CD4-positive, alpha-beta T cell treated with Interleukin-4 for 4 hours (primary cell): ENCODE measurements at regions not wholly inside any gene's neighbourhood (a gene's known extent, or its start where the extent isn't known, plus 50 kb on each side); places are given as distances from the start of the nearest gene placed in this dataset.
"Not testable (repeated sequence)": the region's sequence is repeated elsewhere in the genome, so short reads cannot be mapped to it uniquely, and the experiment has no call there.

Experiments
- DNase-seq: peaks from one replicate; pipeline ENCODE4 v3.0.0-alpha.2; 2020

- DNase-seq = no peak
Measured at GRCh38 chr2:180829261-180829660, 151.1 kb upstream of the UBE2E3 start.

DNA sequence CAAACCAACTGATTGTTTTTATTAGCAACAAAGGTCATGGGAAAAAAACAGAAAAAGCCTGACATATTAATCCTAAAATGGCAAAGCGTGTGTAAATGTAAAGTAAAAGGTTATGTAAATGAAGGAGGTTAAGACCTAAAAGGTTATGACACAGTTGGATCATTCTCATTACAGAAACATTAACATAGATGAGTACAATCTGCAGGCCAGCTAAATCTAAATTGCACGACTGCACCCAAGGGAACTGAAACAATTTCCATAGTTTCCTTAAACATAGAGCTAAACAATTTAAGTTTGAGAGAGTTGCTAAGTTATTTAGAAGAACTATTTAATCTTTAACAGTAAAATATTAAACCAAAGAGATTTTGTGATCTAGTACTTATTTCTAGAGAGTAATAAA is 151.6 kb upstream of the UBE2E3 start:
- DNase-seq = no peak

GRCh38 chr2:180823546-180824141 is 156.8 kb upstream of the UBE2E3 start:
- DNase-seq = no peak

GRCh38 chr2:180819106-180819505 is 161.3 kb upstream of the UBE2E3 start:
- no peak for DNase-seq

- DNase-seq = not testable (repeated sequence)
Measured at GRCh38 chr2:180818700-180819099, 161.7 kb upstream of the UBE2E3 start.

GRCh38 chr2:180799141-180799540 is 181.3 kb upstream of the UBE2E3 start:
- no peak for DNase-seq

DNA sequence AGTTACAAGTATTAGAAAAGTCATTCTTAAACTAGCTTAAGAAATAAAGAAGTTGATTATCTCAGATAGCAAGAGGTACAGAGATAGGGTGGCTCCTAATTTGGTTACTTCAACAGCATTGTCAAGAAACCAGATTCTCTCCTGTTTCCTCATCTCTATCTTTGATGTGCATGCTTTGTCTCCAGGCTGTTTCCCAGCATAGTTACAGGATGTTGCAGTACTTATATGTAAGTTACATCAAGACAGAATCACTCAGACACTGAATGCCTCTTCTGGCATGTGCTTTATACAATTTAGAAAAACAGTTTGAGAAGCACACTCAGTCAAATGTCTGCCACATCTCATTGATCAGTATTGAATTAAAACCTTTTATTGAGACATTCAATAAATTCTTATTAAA is 189.5 kb upstream of the UBE2E3 start:
- no peak for DNase-seq

DNA sequence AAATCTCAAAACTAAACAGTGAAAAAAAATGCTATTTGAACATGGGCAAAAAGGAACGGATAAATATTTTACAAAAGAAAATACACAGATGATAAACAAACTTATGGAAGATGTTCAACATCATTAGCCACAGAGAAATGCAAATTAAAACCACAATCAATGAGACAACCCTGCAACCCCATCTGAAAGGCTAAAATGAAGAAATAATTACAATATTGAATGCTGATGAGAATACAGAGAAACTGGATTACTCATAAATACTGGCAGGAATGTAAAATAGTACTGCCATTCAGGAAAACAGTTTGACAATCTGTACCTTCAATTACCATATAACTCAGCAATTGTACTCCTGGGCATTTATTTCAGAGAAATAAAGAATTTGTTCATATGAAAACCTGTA is 193.1 kb upstream of the UBE2E3 start:
- no peak for DNase-seq

- no peak for DNase-seq
Measured at GRCh38 chr2:180781276-180781675, 199.1 kb upstream of the UBE2E3 start.

DNA sequence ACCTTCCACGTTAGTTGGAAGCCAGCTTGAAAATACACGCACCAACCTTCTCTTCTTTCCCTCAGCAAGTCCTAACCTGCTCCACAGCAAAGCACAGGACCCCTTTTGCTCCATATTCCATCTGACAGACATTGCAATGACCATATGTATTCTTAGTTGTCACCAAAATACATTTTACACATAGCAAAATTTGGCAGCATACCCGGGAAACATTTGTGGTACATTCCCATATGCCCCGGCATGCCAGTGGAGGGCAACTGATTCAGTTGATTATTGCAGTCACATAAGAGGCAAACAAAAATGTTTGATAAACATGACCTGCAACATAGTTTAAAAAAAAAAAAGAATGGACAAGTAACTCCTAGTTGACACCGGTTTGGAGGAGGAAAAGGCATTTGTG is 202.1 kb upstream of the UBE2E3 start:
- no peak for DNase-seq

DNA sequence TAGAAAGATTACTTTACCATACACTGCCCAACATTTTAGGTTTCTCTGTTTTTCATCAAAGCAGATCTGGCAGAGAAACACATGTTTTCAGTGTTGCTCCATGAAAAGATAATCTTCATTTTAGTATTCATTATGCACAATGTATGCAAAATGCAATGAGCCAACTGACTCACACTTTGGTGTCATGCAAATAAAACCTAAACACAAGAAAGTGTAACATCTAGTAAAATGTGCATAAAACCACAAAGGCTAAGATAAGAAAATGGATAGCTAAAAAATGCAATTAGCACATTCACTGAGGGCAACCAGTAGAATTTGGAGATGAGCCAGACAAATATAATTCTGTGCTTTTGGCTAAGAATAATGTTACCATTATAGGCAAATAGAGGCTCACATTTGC is 203.5 kb upstream of the UBE2E3 start:
- no peak for DNase-seq

DNA sequence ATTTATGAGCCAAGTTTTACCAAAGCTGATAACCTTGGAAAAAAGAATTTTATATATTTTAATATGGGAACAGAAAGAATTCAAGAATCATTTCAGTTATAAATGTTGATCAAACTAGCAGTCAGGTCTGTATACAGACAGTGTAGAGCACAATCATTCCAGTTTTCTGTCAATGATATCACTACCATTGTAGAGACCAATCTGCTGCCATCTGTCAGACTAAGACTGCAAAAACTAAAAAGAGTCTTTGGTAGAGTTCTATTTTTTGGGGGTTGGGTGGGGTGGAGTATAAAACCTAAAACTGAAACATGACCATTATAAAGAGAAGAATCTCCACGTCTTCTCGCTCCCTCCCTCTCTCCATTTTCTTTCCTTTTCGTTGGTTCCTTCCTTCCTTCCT is 204.7 kb upstream of the UBE2E3 start:
- DNase-seq = no peak

- not testable (repeated sequence) for DNase-seq
Measured at GRCh38 chr2:180765316-180765715, 215.1 kb upstream of the UBE2E3 start.

- no peak for DNase-seq
Measured at GRCh38 chr2:180763263-180763989, 217.0 kb upstream of the UBE2E3 start.

- DNase-seq = no peak
Measured at GRCh38 chr2:180761224-180761623, 219.2 kb upstream of the UBE2E3 start.

GRCh38 chr2:180759631-180760030 is 220.8 kb upstream of the UBE2E3 start:
- no peak for DNase-seq

DNA sequence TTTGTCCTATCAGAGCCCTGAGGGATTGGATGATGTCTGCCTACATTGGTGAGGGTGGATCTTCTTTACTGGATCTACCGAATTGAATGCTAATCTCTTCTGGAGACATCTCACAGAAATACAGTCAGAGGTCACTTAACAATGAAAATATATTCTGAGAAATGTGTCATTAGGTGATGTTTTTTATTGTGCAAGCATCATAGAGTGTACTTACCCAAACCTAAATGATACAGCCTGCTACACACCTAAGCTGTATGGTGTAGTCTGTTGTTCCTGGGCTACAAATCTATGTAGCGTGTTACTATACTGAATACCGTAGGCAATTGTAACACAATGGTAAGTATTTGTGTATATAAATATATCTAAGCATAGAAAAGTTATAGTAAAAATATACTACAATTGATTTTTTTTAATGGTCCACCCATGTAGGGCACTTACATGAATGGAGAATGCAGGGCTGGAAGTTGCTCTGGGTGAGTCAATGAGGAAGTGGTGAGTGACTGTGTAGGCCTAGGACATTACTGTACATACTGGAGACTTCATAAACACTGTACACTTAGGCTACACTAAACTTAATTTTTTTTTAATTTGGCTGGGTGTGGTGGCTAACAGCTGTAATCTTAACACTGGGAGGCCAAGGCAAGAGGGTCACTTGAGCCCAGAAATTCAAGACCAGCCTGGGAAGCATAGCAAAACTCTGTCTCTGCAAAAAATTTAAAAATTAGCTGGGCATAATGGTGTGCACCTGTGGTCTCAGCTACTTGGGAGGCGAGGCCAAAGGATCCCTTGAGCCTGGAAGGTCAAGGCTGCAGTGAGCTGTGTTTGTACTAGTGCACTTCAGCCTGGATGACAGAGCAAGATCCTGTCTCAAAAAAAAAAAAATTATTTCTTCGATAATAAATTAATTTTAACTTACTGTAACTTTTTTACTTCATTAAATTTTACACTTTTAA is 226.3 kb upstream of the UBE2E3 start:
- DNase-seq = no peak

- DNase-seq = no peak
Measured at GRCh38 chr2:180751306-180751920, 229.0 kb upstream of the UBE2E3 start.

DNA sequence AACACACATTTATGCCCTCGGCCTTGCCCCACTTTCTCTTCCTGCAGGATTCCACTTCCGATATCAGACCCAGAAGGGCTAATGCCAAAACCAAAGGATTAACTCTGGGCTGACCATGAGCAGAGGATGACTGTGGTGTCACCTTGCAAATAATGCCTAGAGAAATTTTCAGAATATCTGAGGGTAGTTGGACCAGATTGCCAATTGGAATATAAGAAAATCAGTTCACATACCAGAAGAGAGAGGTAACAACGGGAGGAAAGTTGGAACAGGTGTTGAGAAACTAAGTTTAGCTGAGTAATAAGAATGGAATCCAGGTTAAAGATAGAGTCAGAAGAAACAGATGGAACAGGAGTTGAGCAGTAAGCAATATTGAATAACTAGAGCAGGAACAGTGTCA is 232.7 kb upstream of the UBE2E3 start:
- DNase-seq = no peak

GRCh38 chr2:180743401-180743800 is 237.0 kb upstream of the UBE2E3 start:
- DNase-seq = no peak

DNA sequence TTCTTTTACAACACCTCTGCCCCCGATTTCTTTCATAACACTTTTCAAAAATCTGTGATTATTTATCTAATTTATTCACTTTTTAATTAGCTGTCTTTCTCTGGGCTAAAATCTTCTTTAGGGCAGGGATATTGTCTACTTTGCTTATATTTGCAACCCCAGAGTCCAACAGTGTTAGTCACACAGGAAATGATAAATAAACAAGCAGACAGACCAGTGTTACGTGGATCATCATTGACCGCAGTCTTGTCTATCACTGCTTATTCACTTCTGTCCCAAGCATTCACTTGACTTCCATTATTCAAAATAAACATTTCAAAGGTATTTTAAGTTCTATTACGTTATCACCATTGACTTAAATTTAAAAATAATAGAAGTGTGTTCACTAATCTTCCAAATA is 237.6 kb upstream of the UBE2E3 start:
- DNase-seq = no peak

DNA sequence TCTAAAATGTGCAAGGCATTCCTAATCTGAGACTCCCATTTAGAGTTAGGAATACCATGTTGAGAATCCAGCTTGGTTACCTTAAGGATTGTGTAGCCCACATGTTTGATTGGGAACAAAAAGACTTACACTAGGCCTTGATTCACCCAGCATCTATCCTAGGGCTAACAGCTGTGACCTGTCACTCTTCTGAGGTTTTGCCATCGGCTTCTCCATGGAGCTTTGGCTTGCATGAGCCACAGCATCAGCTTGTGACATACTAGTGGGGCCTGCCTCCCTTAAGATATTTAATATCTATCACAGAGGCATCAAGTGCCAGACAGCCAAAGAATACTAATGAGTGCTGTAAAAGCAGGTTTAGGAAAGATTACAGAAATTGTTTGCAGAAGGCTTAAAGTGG is 241.3 kb upstream of the UBE2E3 start:
- DNase-seq = no peak

GRCh38 chr2:180735799-180736198 is 244.6 kb upstream of the UBE2E3 start:
- no peak for DNase-seq
